Body of pancreas (tissue), 4 donors: ENCODE measurements at regions not wholly inside any gene's neighbourhood (a gene's known extent, or its start where the extent isn't known, plus 50 kb on each side); places are given as distances from the start of the nearest gene placed in this dataset.

Experiments
- CTCF ChIP-seq, 7 experiments: fragments of 450-650 bp in 4 of 7; fragments of 200-600 bp in 3 of 7; sonication (generic) in 3 of 7; IDR thresholded peaks; one replicate each; pipeline ENCODE4 v1.5.1; 2016 to 2019; ENCODE audit warnings: antibody characterized with exemption in 7 of 7
- POLR2A ChIP-seq, 3 donors: fragments of 450-650 bp; IDR thresholded peaks; one replicate each; pipeline ENCODE4 v1.6.1; 2016; ENCODE audit warnings: antibody characterized with exemption in 3 of 3, mild to moderate bottlenecking in 2 of 3

DNA sequence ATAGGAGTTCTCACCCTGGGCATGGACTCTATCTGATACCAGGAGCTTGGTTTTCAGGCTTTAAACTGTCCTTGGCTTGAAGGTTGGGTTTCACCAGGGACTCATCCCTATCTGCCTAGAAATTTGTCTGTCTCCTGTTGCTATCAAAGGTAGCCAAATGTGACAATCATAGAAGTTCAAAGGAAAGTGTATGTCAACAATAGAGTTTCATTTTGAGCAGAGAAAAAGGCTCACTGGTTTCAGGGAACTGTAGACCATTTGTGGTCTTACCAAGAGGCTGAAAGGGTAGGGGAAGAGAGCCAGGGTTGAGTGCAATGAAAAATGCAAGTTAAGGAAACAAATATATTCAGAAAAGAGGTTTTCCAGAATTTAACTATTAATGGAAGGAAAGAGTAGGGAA, 966.8 kb upstream of the CITED2 start:
- no peak for TF ChIP-seq CTCF (IDR thresholded peaks at IDR 0.05)
- TF ChIP-seq POLR2A (IDR thresholded peaks at IDR 0.05), result no peak
